Stimulated activated CD4-positive, alpha-beta T cell treated with anti-CD3 and anti-CD28 coated beads, Interleukin-4, amount 100 ng/mL, for 1 hour (primary cell): ENCODE measurements at regions not wholly inside any gene's neighbourhood (a gene's known extent, or its start where the extent isn't known, plus 50 kb on each side); places are given as distances from the start of the nearest gene placed in this dataset.
"Not testable (repeated sequence)": the region's sequence is repeated elsewhere in the genome, so short reads cannot be mapped to it uniquely, and the experiment has no call there.

ENCODE experiments used
- DNase-seq: peaks from one replicate; pipeline ENCODE4 v3.0.0-alpha.2; 2020

GRCh38 chr22:49694462-49695260, 133.0 kb downstream of the BRD1 start:
- no peak for DNase-seq

DNA sequence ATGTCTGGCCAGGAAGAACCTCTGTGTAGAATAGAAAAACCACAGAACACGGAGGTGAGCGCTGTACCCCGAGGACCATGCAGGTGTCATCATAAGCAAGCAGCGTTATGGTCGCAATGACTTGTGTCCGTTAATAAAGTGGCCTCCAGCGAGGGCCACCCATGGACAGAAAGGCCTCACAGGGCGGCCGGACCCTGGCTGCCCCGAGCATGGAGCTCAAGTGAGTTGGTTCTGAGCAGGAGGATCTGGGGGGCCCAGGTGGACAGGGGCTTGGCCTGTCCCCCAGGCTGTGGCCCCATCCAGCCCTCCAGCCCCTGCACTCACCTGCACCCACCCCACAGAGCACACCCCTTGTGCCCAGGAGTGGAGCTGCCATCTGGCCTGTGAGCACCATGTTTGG, 133.8 kb downstream of the BRD1 start:
- DNase-seq: no peak

- no peak for DNase-seq
Observed at GRCh38 chr22:49693416-49693815, 134.3 kb downstream of the BRD1 start.

GRCh38 chr22:49692499-49693225, 135.0 kb downstream of the BRD1 start:
- no peak for DNase-seq

GRCh38 chr22:49691256-49691655, 136.4 kb downstream of the BRD1 start:
- DNase-seq: no peak

DNA sequence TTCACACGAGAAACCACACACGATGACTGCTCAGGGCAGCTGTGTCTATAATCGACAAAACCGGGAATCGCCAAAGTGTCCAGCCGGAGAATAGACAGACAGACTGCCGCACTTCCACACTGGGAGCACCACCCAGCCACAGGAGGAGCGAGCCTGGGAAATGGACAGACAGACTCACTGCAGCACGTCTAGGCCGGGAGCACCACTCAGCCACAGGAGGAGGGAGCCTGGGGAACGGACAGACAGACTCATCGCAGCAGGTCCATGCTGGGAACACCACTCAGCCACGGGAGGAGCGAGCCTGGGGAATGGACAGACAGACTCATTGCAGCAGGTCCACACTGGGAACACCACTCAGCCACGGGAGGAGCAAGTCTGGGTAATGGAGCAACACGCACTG, 137.2 kb downstream of the BRD1 start:
- no peak for DNase-seq

DNA sequence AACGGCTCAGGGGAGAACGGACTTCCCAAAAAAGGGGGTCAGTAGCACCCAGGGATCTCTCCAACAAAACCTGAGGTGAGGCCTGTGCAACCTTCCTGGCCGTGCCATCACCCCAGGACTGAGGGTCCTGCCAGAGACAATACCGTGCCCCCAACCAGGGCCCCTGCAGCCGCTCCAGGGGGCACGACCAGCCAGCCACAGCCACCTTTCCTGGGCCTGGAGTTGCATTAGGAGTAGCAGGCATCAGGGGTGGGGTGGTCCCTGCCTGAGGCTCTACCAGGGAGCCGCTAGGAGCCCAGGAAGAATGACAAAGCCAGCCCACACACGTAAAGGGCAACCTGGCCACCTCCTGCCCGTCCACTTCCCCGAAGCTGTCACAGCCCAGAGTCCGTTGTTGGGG, 137.8 kb downstream of the BRD1 start:
- DNase-seq: no peak

GRCh38 chr22:49689255-49689770, 138.4 kb downstream of the BRD1 start:
- DNase-seq: no peak

DNA sequence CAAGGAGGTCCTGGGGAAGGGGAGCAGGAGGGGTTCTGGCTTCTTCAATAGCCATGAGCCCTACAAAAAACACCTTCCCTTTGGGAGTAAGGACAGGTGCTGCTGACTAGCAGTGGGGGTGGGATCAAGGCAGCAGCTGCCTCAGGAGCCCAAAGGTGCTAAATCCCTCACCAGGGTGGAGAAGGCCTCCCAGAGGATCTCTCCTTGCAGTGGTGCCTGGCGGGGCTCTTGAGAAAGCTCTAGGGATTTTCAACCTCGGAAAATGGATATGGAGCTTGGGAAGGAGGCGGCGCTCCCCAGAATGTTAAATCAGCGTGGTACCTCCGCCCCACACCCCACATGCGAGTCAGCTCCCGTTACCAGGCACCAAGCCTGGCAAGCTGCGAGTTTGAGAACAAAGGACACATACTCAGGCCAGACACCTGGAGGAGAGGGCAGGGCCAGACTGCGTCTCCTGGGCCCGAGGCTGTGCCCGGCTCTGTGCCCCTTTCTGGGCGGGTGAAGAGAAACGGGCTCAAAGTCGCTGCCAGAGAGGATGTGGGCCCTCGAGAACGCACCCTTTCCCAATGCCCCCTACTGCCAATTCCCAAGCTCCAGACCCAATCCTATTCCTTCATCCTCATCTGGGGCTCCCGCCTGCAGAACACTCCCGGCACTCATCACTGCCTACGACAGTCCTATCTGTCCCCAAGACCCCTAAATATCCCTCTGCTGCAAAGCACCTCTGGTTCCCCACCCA, 139.0 kb downstream of the BRD1 start:
- no peak for DNase-seq

DNA sequence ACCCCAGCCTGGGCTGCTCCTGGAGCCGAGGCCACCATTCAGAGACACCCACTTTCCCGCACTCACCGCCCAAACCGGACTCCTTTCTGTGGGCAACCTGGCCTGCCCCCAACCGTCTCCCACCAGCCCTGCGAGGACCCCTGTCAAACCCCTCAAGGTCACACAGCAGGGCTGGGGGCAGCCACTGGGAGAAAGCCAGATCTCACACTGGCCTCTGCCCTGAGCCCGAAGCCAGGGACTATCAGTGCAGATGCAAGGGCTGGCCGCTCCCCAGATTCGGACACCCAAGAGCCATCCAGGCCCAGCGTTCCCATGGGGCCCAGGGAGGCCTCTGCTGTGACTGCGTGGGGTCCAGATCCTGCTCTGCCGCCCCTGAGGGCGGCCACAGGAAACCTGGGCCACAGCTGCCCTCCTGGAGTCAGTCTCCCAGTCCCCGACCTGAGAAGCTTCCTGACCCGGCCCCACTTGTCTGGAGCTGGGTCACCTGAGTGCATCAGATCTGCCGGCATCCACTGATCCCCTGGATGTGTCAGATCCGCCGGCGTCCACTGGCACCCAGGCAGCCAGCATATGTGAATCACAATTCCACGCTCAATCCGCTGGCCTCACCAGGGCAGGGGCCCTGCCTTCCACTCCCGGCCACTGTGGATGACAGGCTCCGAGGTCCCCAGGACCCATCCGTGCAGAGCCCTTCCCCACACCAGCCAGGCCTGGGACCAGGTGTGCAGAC, 139.7 kb downstream of the BRD1 start:
- no peak for DNase-seq

GRCh38 chr22:49687333-49687732, 140.3 kb downstream of the BRD1 start:
- DNase-seq: no peak

DNA sequence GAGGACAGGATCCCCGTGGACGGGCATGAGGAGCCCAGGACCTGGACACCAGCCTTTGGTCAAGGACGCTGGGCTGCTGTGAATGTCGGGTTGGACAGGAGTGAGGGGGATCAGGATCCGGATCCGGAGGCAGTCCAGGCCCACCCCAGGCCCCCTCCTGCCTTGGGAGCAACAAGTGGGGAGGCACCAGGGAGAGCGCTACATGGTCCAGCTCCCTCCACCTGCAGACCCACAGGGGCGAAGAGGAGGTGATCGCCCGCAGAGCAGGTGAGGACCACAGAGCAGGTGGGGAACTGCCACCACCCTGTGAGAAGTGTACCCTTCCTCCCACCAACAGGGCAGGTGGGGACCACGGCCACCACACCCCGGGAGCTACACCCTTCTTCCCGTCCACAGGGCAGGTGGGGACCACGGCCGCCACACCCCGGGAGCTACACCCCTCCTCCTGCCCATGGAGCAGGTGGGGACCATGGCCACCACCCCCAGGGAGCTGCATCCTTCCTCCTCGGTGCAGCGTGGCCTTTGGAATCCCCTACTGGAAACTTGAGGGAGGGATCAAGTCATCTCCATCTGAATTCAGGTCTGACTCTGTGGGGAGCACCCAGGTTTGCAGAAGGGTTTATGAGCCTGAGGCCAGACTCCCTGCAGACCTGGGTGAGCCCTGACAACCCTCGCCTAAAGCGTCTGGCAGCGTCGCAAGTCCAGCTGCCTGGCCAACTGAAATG, 141.0 kb downstream of the BRD1 start:
- DNase-seq: no peak

- DNase-seq: no peak
Observed at GRCh38 chr22:49685686-49686085, 142.0 kb downstream of the BRD1 start.

GRCh38 chr22:49685116-49685515, 142.6 kb downstream of the BRD1 start:
- no peak for DNase-seq

DNA sequence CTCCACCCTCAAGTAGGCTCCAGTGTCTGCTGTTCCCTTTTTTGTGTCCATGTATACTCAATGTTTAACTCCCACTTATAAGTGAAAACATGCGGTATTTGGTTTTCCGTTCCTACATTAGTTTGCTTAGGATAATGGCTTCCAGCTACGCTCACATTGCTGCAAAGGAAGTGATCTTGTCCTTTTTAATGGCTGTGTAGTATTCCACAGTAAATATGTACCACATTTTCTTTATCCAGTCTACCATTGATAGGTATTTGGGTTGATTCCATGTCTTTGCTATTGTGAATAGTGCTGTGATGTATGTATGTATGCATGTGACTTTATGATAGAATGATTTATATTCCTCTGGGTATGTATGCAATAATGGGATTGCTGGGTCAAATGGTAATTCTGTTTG, 144.6 kb downstream of the BRD1 start:
- no peak for DNase-seq

- not testable (repeated sequence) for DNase-seq
Observed at GRCh38 chr22:49680819-49681218, 146.9 kb downstream of the BRD1 start.

DNA sequence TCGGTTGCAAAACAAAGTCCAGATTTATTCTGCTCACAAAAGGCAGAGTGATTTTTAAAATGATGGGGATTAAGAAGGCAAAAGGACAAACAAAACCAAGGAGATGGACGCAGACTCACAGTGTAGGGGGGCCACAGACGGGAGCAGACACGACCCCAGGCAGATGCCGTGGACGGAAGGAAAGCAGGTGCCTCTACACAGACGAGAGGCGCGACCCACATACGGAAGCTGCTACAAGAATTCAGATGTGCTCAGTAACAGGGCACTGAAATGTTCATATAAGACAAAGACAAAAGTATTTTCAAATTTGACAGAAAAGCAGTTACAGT, 148.9 kb downstream of the BRD1 start:
- no peak for DNase-seq

DNA sequence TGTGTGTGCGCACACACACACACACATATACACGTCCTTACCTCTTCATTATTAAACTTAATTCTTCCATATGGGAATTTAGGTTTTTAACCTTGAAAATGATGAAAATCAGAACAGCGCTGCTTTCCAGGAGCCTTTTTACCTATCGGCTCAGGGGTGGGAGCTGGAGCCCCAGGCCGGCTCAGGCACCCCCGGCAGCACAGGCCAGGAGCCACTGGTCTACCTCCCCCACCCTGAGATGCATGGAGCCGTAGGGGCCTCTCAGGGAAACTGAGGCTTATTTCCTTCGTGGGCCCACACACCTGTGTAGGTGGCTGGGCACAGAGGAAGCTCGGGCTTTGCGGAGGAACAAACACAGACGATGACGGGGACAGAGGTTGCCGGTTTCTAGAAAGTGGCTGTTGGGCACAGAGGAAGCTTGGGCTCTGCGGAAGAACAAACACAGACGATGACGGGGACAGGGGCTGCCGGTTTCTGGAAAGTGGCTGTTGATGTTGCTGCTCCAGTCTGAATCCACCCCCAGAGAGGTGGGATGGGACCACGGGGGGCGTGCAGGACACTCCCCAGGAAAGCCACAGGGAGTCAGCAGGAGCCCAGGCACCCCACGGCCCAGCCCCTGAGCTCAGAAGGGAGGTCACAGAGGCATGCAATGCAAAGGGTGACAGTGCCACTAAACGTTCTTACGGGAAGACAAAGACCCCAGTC, 149.4 kb downstream of the BRD1 start:
- DNase-seq: no peak

GRCh38 chr22:49677495-49677889, 150.2 kb downstream of the BRD1 start:
- DNase-seq: no peak

DNA sequence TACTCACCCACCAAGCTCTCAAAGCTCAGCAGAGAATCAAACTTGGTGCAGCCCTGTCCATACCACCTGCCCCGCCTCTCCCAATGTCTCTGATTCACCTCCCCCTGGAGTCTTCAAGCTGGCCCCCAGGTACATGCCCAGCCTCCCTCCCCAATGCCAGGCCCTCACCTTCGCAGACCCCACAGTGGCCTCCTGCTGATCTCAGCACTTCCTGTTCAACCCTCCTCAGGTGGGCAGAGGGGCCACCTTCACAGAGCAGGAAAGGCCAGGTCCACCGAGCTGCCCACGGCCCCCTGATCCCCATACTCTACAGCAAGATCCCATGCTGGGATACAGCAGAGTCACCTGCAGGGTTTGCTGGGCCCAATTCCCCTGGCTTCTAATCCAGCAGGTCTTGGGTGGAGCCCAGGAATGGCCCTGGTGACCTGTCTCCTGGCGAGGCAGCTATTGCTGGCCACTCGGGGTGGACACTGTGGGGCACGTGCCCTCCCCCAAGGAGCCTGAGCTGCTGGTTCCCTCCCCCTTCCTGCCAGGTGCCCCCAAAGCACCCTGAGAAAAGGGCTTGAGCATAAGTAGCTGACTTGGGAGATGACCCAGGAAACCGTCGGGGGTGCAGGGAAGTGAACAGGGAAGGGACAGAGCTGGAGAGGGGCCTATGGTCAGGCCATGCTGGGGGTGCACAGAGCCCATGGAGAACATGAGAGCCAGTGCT, 150.7 kb downstream of the BRD1 start:
- DNase-seq: no peak

DNA sequence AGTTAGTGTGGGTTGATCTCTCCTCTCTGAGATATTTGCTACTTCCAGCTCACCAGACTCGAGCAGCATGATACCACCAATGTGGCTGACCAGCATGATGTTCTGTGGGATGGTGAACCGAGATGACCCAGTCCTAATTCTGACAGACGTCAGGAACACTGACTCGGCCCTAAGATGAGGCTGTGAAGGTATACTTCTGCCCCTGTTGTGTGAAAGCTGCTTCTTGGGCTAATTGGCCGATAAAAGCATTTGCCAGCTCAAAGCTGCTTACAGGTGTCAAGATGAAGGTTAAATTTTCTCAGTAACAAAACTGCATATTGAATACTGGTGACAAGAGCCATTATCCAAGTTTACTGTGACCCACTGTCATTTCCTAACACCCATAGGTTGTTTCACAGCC, 151.4 kb downstream of the BRD1 start:
- DNase-seq: no peak
